Vagina (tissue), 2 donors: ENCODE measurements at regions not wholly inside any gene's neighbourhood (a gene's known extent, or its start where the extent isn't known, plus 50 kb on each side); places are given as distances from the start of the nearest gene placed in this dataset.

Source experiments
- CTCF ChIP-seq, 3 experiments: fragments of 450-650 bp in 2 of 3; fragments of 200-600 bp in 1 of 3; sonication (generic) in 1 of 3; IDR thresholded peaks; one replicate each; pipeline ENCODE4 v1.5.1; 2017 to 2019; ENCODE audit warnings: antibody characterized with exemption in 3 of 3, mild to moderate bottlenecking in 2 of 3, moderate library complexity in 2 of 3
- POLR2A ChIP-seq, 2 donors: fragments of 450-650 bp; IDR thresholded peaks; one replicate each; pipeline ENCODE4 v1.6.1; 2017; ENCODE audit warnings: antibody characterized with exemption in 2 of 2, mild to moderate bottlenecking in 2 of 2, moderate library complexity in 2 of 2
- POLR2AphosphoS5 ChIP-seq, 2 donors: sonication (generic); formaldehyde crosslinking; IDR thresholded peaks; one replicate each; pipeline ENCODE4 v1.9.0; 2017; ENCODE audit warnings: antibody characterized with exemption in 2 of 2, mild to moderate bottlenecking in 2 of 2, low read depth in 1 of 2; ENCODE audit not compliant: insufficient read depth in 1 of 2

GRCh38 chr6:22907085-22907484 is 337.7 kb downstream of the HDGFL1 start:
- no peak for TF ChIP-seq POLR2AphosphoS5 (IDR thresholded peaks at IDR 0.05; ENCODE audit: insufficient read depth in 1 of 2, low read depth in 1 of 2)
- no peak for TF ChIP-seq CTCF (IDR thresholded peaks at IDR 0.05)
- TF ChIP-seq POLR2A (IDR thresholded peaks at IDR 0.05), result no peak
